Mesodermal cell (in vitro differentiated cells): ENCODE measurements at regions not wholly inside any gene's neighbourhood (a gene's known extent, or its start where the extent isn't known, plus 50 kb on each side); places are given as distances from the start of the nearest gene placed in this dataset.

Source experiments
- H3K27ac ChIP-seq: 2 replicates; pipeline ENCODE4 v1.7.0; 2013; ENCODE audit warnings: mild to moderate bottlenecking, low read depth, low read length, moderate library complexity; ENCODE audit not compliant: severe bottlenecking
- H3K36me3 ChIP-seq: 2 replicates; pipeline ENCODE4 v1.7.1; 2013; ENCODE audit warnings: mild to moderate bottlenecking, low read length, moderate library complexity; ENCODE audit not compliant: control insufficient read depth, insufficient read depth
- H3K4me1 ChIP-seq: one replicate; pipeline ENCODE4 v1.7.1; 2013; ENCODE audit warnings: mild to moderate bottlenecking, low read length; ENCODE audit not compliant: insufficient read depth, control insufficient read depth, poor library complexity, severe bottlenecking
- H3K4me3 ChIP-seq: 2 replicates; pipeline ENCODE4 v1.7.0; 2013; ENCODE audit warnings: low read length, control low read depth, mild to moderate bottlenecking; ENCODE audit not compliant: insufficient read depth, poor library complexity, severe bottlenecking; ENCODE audit errors: extremely low read depth
- H3K9me3 ChIP-seq: 2 replicates; pipeline ENCODE4 v1.7.1; 2013; ENCODE audit warnings: mild to moderate bottlenecking, low read length, moderate library complexity; ENCODE audit not compliant: control insufficient read depth
- WGBS, 2 experiments: methylation state at CpG; one replicate each; pipeline ENCODE4 v1.1.5; 2013; ENCODE audit warnings: missing lambda C conversion rate in 2 of 2; ENCODE audit not compliant: insufficient coverage in 2 of 2; 5-methylcytosine and 5-hydroxymethylcytosine counted together

DNA sequence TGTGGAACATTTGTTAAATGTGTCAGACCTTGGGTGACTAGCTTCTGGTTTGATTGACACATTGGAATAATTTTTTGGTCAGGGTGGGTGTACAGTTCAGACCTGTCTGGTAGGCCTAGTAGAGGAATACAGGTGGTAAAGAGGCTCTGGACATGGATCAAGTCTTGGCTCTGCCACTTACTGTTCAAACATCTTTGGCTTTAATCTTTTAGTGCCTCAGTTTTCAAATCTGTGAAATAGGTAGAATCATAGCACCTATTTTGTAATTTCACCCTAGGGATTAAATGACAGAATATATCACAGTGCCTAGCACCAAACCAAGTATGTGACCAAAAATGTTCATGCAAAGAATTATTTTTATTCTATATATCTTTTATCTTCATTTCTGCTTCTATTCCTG lies 340.4 kb downstream of the RPS6KC1 start:
- H3K4me1 ChIP-seq, result no peaks in the 10 kb centered on the region
- H3K36me3 ChIP-seq, result no peaks in the 10 kb centered on the region

DNA sequence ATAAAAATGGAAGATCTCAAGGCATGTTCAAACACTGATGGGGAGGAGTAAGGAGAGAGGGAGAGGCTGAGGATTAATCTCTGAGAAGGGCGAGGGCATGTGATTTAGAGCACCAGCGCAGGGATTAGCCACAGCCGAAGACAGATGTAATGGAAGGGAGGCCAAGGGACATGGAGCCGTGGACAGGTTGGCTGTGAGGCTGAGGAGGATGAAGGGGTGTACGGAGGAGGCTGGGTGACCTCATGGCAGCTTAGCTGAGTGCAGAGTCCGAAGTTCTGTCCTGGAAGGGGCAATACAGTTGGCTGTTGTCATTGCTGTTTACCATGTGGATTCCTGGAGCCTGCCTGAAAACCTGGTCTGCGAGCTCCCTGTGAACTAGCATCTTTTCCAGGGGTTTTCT lies 342.8 kb downstream of the RPS6KC1 start:
- no peaks in the 10 kb centered on the region for H3K9me3 ChIP-seq
- WGBS, 2 experiments, result 85 to 86% methylated on average over 7 of the region's 7 CpGs
- no peaks in the 10 kb centered on the region for H3K4me1 ChIP-seq

More for the DNA sequence above, 340.4 kb downstream of the RPS6KC1 start:
- Histone ChIP-seq H3K27ac (no peak overlapping the region), H3K4me3 (no peak overlapping the region), H3K9me3 (no peaks in the 10 kb centered on the region)

DNA sequence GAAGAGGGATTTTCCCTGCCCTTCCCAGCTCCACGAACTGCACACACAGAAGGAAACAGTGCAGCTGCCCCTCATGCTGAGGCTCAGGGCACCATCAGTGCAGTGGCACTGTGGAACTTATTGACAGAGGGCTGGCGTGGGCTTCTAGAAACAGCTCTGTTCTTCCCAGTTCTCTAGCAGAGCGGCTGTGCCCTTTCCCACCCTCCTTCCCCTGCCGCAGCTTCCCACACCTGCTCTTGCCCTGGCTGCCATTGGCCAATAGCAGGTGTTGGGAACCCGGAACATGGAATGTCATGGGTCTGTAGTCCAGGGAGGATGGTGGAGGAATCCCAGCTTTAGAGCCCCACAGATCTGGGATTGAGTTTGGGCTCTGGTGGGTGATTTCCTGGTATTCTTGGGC lies 343.8 kb downstream of the RPS6KC1 start:
- H3K4me1 ChIP-seq, result no peaks in the 10 kb centered on the region
- no peaks in the 10 kb centered on the region for H3K9me3 ChIP-seq
- WGBS, 2 experiments, result 94 to 97% methylated on average over 4 of the region's 5 CpGs
- no peak overlapping the region for H3K27ac ChIP-seq
- no peaks in the 10 kb centered on the region for H3K36me3 ChIP-seq
- no peak overlapping the region for H3K4me3 ChIP-seq

More for the DNA sequence above, 342.8 kb downstream of the RPS6KC1 start:
- H3K27ac ChIP-seq, result no peak overlapping the region
- no peaks in the 10 kb centered on the region for H3K36me3 ChIP-seq
- no peak overlapping the region for H3K4me3 ChIP-seq

DNA sequence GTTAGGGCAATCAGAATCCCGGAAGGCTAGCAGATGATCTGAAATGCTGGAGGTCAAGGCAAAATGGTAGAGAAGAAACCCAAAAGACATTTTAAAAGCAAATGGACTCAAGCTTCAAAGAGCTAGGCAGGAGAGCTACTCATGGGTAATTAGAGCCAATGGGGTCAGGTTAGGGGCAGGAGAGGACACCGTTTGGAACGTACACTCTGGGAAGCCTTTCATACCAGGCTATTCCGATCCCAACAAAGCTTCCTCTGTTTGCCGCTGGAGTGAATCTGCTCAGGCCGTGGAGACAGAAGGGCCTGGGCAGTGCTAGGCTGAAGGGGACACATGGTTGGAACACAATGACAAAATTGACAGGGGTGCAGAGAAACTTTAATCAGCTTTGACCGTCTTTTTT lies 346.6 kb downstream of the RPS6KC1 start:
- Histone ChIP-seq H3K9me3 (no peaks in the 10 kb centered on the region), H3K36me3 (no peaks in the 10 kb centered on the region), H3K27ac (no peak overlapping the region), H3K4me1 (peaks cover 4% of the 10 kb centered on the region), H3K4me3 (no peak overlapping the region)
- 87 to 89% methylated on average over 6 of the region's 7 CpGs for WGBS, 2 experiments

DNA sequence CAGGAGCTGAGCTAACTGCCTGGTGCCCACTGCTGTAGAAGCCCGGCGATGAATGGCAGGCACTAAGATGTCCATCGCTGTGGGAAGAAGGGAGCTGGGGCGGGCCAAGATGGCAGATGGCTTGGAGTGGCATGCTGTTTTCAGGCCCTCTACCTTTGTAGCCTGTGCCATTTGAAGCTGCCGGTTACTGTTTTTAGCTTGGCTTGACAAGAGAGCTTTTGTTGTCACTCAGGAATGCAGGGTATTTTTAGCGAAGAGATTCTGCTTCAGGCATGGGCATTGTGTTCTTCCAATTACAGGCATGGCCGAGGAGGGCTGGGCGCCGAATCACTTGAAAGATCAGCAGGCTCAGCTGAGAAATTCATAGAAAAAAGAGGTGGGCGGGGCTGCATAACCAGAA lies 348.7 kb downstream of the RPS6KC1 start:
- Histone ChIP-seq H3K36me3 (no peaks in the 10 kb centered on the region), H3K4me3 (no peak overlapping the region), H3K4me1 (peaks cover 4% of the 10 kb centered on the region), H3K27ac (peak overlapping the region; percentile 53), H3K9me3 (no peaks in the 10 kb centered on the region)
- 64 to 73% methylated on average over 9 of the region's 10 CpGs for WGBS, 2 experiments

DNA sequence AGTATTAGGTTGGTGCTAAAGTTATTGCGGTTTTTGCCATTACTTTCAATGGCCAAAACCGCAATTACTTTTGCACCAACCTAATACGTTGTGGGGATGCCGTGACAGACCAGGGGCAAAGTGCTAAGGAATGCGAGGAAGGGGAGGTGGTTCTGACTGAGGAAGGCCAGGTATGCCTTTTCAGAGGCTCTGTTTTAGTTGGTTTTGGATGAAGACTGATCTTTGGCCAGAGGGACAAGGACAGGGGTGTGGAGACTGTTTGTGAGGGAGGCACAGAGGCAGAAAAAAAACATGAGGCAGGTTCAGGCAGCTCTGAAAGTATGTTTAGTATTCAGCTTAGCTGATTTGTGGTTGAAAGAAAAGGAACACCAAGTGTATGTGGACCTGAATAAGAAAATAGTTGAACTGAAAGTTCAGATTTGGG lies 358.2 kb downstream of the RPS6KC1 start:
- Histone ChIP-seq H3K36me3 (no peaks in the 10 kb centered on the region), H3K4me1 (no peaks in the 10 kb centered on the region), H3K9me3 (peaks cover 7% of the 10 kb centered on the region), H3K4me3 (no peak overlapping the region), H3K27ac (no peak overlapping the region)
- WGBS, 2 experiments, result 87 to 96% methylated on average over 5 of the region's 5 CpGs

DNA sequence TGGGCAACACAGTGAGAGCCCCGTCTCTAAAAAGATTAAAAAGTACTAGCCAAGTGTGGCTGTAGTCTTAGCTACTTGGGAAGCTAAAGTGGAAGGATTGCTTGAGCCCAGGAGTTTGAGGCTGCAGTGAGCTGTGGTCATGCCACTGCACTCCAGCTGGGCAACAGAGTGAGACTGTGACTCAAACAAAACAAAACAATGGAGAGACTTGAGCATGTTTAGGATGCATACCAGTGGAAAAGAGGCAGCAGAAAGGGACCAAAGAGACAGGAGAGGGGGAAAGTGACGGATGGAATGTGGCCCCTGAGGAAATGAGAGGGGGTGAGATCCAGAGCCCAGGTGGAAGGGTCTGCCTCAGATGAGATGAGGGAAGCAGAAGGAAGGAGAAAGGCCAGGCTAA lies 358.9 kb downstream of the RPS6KC1 start:
- H3K27ac ChIP-seq, result no peak overlapping the region
- H3K36me3 ChIP-seq, result no peaks in the 10 kb centered on the region
- H3K9me3 ChIP-seq, result peaks cover 10% of the 10 kb centered on the region
- WGBS, 2 experiments, result 74 to 79% methylated on average over 2 of the region's 2 CpGs
- no peak overlapping the region for H3K4me3 ChIP-seq
- no peaks in the 10 kb centered on the region for H3K4me1 ChIP-seq

DNA sequence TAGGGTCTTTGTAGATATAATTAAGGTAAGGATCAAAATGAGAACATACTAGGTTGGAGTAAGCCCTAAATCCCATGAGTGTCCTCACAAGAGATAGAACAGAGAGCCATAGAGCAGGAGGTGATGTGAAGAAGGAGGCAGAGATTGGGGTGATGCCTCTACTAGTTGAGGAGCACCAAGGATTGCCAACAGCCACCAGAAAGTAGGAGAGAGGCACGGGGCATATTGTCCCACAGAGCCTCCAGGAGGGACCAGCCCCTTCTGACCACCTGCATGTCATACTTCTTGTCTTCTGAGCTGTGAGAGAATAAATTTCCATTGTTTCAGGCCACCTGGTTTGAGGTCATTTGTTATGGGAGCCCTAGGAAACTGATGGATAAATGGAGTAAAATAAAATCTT lies 363.3 kb downstream of the RPS6KC1 start:
- Histone ChIP-seq H3K36me3 (no peaks in the 10 kb centered on the region), H3K4me1 (peaks cover 10% of the 10 kb centered on the region), H3K27ac (no peak overlapping the region), H3K9me3 (peaks cover 10% of the 10 kb centered on the region), H3K4me3 (no peak overlapping the region)
- WGBS, 2 experiments, result 100% methylated on average over 1 of the region's 1 CpG; no CpG with 5 or more reads in 1 of the 2 experiments

DNA sequence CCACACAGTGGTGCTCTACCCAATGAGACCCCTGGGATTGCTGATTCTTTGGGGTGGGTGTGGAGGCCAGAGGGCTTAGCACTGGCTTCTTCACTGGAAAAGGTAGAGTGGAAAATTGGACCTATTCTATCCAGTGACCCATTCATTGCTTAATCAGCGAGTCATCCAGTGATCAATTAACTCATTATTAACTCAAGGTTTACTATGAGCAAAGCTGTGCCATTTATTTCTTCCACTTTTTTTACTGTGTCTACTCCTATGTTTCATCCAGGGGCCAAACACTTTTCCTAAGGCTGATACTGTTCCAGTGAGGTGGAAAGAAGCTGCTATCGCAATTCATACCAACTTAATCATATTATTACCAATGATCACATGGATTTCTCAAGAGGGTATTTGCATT lies 363.9 kb downstream of the RPS6KC1 start:
- Histone ChIP-seq H3K4me3 (no peak overlapping the region), H3K27ac (no peak overlapping the region), H3K9me3 (peaks cover 10% of the 10 kb centered on the region), H3K4me1 (peaks cover 10% of the 10 kb centered on the region), H3K36me3 (no peaks in the 10 kb centered on the region)
- 75 to 86% methylated on average over 1 of the region's 2 CpGs for WGBS, 2 experiments

DNA sequence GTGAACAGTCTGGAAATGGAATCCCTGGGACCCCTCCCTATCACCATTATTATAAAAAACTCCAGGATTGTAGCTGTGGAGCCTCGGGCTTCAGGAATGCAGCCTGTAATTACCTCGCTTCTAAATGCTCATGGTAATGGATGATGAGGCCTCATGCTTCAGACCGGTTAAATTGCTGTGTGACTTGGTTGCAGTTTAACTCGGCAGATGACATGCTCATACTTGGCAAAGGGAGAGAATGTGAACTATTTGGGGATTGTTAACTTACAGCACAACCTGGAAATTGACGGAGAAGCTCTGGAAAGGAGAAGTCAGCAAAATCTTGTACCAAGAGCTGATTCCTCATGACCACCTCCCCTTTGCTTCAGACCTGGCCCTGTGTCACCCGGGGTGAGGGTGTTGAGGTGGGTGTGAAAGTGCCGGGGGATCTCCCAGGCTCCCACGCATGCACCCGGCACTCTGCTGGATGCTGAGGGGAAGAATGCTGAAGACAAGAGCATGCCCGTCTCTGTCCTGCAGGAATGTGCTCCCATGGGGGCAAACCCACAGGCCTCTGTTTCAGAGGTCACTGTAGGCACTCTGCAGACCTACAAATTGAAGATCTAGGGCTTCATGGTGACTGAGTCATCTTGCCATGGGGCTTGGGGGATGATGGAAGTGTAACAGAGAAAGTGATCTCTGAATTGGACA lies 364.8 kb downstream of the RPS6KC1 start:
- Histone ChIP-seq H3K4me3 (no peak overlapping the region), H3K27ac (no peak overlapping the region), H3K4me1 (peaks cover 10% of the 10 kb centered on the region), H3K36me3 (no peaks in the 10 kb centered on the region), H3K9me3 (peaks cover 10% of the 10 kb centered on the region)
- 76 to 85% methylated on average over 6 to 8 of the region's 10 CpGs for WGBS, 2 experiments

DNA sequence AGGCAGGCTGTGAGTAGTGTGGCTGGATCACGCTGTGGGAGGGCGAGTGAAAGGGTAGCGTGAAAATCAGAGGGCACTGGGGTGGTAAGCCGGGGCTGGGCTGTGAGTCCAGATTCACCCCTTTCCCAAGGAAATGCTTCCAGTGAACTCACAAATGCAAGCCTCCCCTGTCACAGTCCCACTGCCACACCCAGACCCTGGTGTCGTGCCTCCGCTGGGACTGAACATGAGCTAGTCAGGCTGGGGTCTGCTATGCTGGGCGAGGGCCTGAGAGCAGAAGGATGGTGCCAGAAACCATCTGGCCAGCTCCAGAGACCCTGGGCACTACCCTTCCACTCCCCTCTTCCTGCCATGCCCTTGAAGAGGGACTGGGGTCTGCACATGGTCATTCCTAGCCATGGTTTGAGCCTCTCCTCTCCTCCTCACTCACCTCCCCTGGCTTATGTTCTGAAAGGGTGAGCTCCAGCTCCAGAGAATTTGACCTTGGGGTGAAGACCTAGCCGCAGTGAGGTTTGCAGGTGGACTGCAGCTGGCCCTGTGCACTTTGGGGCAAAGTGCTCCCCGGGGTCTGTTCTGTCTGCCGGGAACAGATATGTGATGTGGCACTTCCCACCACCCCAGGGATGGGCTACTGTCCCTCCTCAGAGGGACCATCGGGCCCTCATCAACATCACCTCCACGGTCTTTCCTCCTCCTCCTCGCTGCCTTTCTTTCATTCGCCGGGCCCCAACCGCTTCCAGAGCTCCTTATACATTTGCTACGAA lies 365.6 kb downstream of the RPS6KC1 start:
- Histone ChIP-seq H3K4me1 (peaks cover 10% of the 10 kb centered on the region), H3K27ac (no peak overlapping the region), H3K4me3 (no peak overlapping the region), H3K9me3 (peaks cover 10% of the 10 kb centered on the region), H3K36me3 (no peaks in the 10 kb centered on the region)
- WGBS, 2 experiments, result 91% methylated on average over 13 to 16 of the region's 17 CpGs
